ENCODE measurements at regions not wholly inside any gene's neighbourhood (a gene's known extent, or its start where the extent isn't known, plus 50 kb on each side); places are given as distances from the start of the nearest gene placed in this dataset.

DNA sequence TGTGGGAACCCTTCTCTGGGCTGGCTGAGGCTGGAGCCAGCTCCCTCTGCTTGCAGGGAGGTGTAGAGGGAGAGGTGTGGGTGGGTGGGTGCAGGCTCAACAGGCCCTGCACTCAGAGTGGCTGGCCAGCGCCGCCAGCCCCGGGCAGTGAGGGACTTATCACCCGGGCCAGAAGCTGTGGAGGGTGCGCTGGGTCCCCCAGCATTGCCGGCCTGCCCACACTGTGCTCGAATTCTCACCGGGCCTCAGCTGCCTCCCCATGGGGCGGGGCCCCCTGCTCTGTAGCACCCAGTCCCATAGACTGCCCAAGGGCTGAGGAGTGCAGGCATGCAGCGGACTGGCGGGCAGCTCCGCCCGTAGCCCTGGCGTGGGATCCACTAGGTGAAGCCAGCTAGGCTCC lies 190.7 kb upstream of the TAC1 start:
- no peak for TF ChIP-seq POLR2A (IDR thresholded peaks at IDR 0.05)
- TF ChIP-seq, protein P1, sequence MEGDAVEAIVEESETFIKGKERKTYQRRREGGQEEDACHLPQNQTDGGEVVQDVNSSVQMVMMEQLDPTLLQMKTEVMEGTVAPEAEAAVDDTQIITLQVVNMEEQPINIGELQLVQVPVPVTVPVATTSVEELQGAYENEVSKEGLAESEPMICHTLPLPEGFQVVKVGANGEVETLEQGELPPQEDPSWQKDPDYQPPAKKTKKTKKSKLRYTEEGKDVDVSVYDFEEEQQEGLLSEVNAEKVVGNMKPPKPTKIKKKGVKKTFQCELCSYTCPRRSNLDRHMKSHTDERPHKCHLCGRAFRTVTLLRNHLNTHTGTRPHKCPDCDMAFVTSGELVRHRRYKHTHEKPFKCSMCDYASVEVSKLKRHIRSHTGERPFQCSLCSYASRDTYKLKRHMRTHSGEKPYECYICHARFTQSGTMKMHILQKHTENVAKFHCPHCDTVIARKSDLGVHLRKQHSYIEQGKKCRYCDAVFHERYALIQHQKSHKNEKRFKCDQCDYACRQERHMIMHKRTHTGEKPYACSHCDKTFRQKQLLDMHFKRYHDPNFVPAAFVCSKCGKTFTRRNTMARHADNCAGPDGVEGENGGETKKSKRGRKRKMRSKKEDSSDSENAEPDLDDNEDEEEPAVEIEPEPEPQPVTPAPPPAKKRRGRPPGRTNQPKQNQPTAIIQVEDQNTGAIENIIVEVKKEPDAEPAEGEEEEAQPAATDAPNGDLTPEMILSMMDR (IDR thresholded peaks at IDR 0.05): no peak
